ENCODE measurements at regions not wholly inside any gene's neighbourhood (a gene's known extent, or its start where the extent isn't known, plus 50 kb on each side); places are given as distances from the start of the nearest gene placed in this dataset.

GRCh38 chr17:21517538-21518293 is 141.6 kb downstream of the KCNJ12 start:
- DNase-seq (ENCODE audit: low spot score) = no peak

- DNase-seq (ENCODE audit: low spot score) = no peak
Measured at GRCh38 chr17:21522755-21523336, 146.7 kb downstream of the KCNJ12 start.

GRCh38 chr17:21523497-21524210 is 147.5 kb downstream of the KCNJ12 start:
- DNase-seq (ENCODE audit: low spot score) = no peak

GRCh38 chr17:21524211-21524591 is 148.0 kb downstream of the KCNJ12 start:
- DNase-seq (ENCODE audit: low spot score) = no peak

- no peak for DNase-seq (ENCODE audit: low spot score)
Measured at GRCh38 chr17:21525464-21526130, 149.4 kb downstream of the KCNJ12 start.

GRCh38 chr17:21528031-21528695 is 152.0 kb downstream of the KCNJ12 start:
- no peak for DNase-seq (ENCODE audit: low spot score)

GRCh38 chr17:21530311-21530710 is 154.2 kb downstream of the KCNJ12 start:
- DNase-seq (ENCODE audit: low spot score) = no peak

GRCh38 chr17:21530841-21531240 is 154.7 kb downstream of the KCNJ12 start:
- DNase-seq (ENCODE audit: low spot score) = no peak

GRCh38 chr17:21532763-21533385 is 156.7 kb downstream of the KCNJ12 start:
- DNase-seq (ENCODE audit: low spot score) = no peak

- no peak for DNase-seq (ENCODE audit: low spot score)
Measured at GRCh38 chr17:21535686-21536375, 156.5 kb upstream of the KCNJ18 start.

- DNase-seq (ENCODE audit: low spot score) = no peak
Measured at GRCh38 chr17:21537302-21537701, 155.0 kb upstream of the KCNJ18 start.

GRCh38 chr17:21538615-21539014 is 153.7 kb upstream of the KCNJ18 start:
- DNase-seq (ENCODE audit: low spot score) = no peak

- DNase-seq (ENCODE audit: low spot score) = no peak
Measured at GRCh38 chr17:21539146-21539545, 153.2 kb upstream of the KCNJ18 start.

GRCh38 chr17:21540502-21540901 is 151.8 kb upstream of the KCNJ18 start:
- DNase-seq (ENCODE audit: low spot score) = no peak

GRCh38 chr17:21542070-21542469 is 150.3 kb upstream of the KCNJ18 start:
- no peak for DNase-seq (ENCODE audit: low spot score)

- no peak for DNase-seq (ENCODE audit: low spot score)
Measured at GRCh38 chr17:21542991-21543390, 149.3 kb upstream of the KCNJ18 start.

- DNase-seq (ENCODE audit: low spot score) = no peak
Measured at GRCh38 chr17:21545064-21545463, 147.3 kb upstream of the KCNJ18 start.

- no peak for DNase-seq (ENCODE audit: low spot score)
Measured at GRCh38 chr17:21548236-21548635, 144.1 kb upstream of the KCNJ18 start.

- peak; percentile 15 for DNase-seq (ENCODE audit: low spot score)
Measured at GRCh38 chr17:21549107-21549687, 143.1 kb upstream of the KCNJ18 start.

- DNase-seq (ENCODE audit: low spot score) = peak; percentile 24
Measured at GRCh38 chr17:21550031-21550430, 142.3 kb upstream of the KCNJ18 start.

All from GM03348 (cell line).